OCI-LY7 (cell line): ENCODE measurements at regions not wholly inside any gene's neighbourhood (a gene's known extent, or its start where the extent isn't known, plus 50 kb on each side); places are given as distances from the start of the nearest gene placed in this dataset.

Experiments
- BruUV-seq: library from RNA; stranded (reverse); fragments of 400-500 nt; replicated peaks from 2 replicates; lab custom pipeline; 2021; lab: Mats Ljungman, UMichigan
- CTCF ChIA-PET: fragments of 300-600 bp; sonication (Branson Sonifier 250); formaldehyde crosslinking; loops from one replicate; lab custom pipeline; 2022; ENCODE audit warnings: antibody characterized with exemption; ENCODE audit not compliant: unreplicated experiment; lab: Charles Lee
- POLR2A ChIA-PET: fragments of 300-600 bp; sonication (Branson Sonifier 250); formaldehyde crosslinking; loops from one replicate; lab custom pipeline; 2022; ENCODE audit warnings: antibody characterized with exemption; lab: Charles Lee
- DNase-seq: peaks from one replicate; pipeline ENCODE4 v3.0.0-alpha.2; 2015; ENCODE audit warnings: low spot score
- H2AFZ ChIP-seq: fragments of 200-600 bp; sonication (generic), shearing (Covaris generic); 2 replicates; pipeline ENCODE4 v1.6.1; 2014; ENCODE audit warnings: mild to moderate bottlenecking, antibody characterized with exemption, low read length, moderate library complexity
- H3K27ac ChIP-seq: fragments of 200-600 bp; sonication (generic); 2 replicates; pipeline ENCODE4 v1.5.1; 2014; ENCODE audit warnings: mixed run types, low read depth, mild to moderate bottlenecking, moderate library complexity, low read length, inconsistent platforms; ENCODE audit not compliant: poor library complexity, severe bottlenecking
- H3K36me3 ChIP-seq: fragments of 200-600 bp; sonication (generic); 2 replicates; pipeline ENCODE4 v1.6.1; 2014; ENCODE audit warnings: mild to moderate bottlenecking, antibody characterized with exemption, low read length, moderate library complexity, mixed read lengths; ENCODE audit not compliant: insufficient read depth
- H3K4me1 ChIP-seq: fragments of 200-600 bp; sonication (generic); 2 replicates; pipeline ENCODE4 v1.5.1; 2014; ENCODE audit warnings: mild to moderate bottlenecking, low read length; ENCODE audit not compliant: insufficient read depth, poor library complexity, severe bottlenecking
- H3K4me2 ChIP-seq: fragments of 200-600 bp; sonication (generic); 2 replicates; pipeline ENCODE4 v1.6.1; 2014; ENCODE audit warnings: mild to moderate bottlenecking, low read length
- H3K4me3 ChIP-seq: fragments of 200-600 bp; sonication (generic); 2 replicates; pipeline ENCODE4 v1.5.1; 2014; ENCODE audit warnings: mild to moderate bottlenecking, low read depth, low read length; ENCODE audit not compliant: poor library complexity, severe bottlenecking
- H3K79me2 ChIP-seq: fragments of 200-600 bp; sonication (generic); 2 replicates; pipeline ENCODE4 v1.6.1; 2016; ENCODE audit warnings: low read depth, mild to moderate bottlenecking, low read length, moderate library complexity, mixed read lengths; ENCODE audit not compliant: insufficient read depth
- H3K9me2 ChIP-seq: fragments of 200-600 bp; sonication (generic); 2 replicates; pipeline ENCODE4 v1.6.1; 2016; ENCODE audit warnings: mild to moderate bottlenecking, low read length, mixed read lengths; ENCODE audit not compliant: insufficient read depth
- H3K9me3 ChIP-seq: fragments of 200-600 bp; sonication (generic); 2 replicates; pipeline ENCODE4 v1.6.1; 2014; ENCODE audit warnings: mild to moderate bottlenecking, mixed run types, low read length, mixed read lengths
- H4K20me1 ChIP-seq: fragments of 200-600 bp; sonication (generic); 2 replicates; pipeline ENCODE4 v1.6.1; 2014; ENCODE audit warnings: mild to moderate bottlenecking, antibody characterized with exemption, low read length, moderate library complexity, mixed read lengths; ENCODE audit not compliant: insufficient read depth
- CTCF ChIP-seq: fragments of 200-600 bp; sonication (generic); conservative IDR thresholded peaks from 2 replicates; pipeline ENCODE4 v1.5.1; 2014; ENCODE audit warnings: mild to moderate bottlenecking, antibody characterized with exemption, low read length, moderate library complexity, mixed read lengths
- EZH2phosphoT487 ChIP-seq: fragments of 200-600 bp; sonication (generic); IDR thresholded peaks from 2 replicates; pipeline ENCODE4 v1.6.1; 2018; ENCODE audit warnings: low read depth, borderline replicate concordance, mild to moderate bottlenecking, mixed run types, antibody characterized with exemption, low read length, moderate library complexity, mixed read lengths
- intact Hi-C: fragments of 100-400 bp; cut with micrococcal nuclease; formaldehyde crosslinking; loops from one replicate; pipeline ENCODE4 v1.10.0; 2022; ENCODE audit not compliant: unreplicated experiment

GRCh38 chrX:16526003-16526402 is 124.0 kb upstream of the S100G start:
- ChIA-PET CTCF (no interaction called here), POLR2A (no interaction called here)
- Histone ChIP-seq H3K4me1 (no peaks in the 10 kb centered on the region), H3K9me3 (no peaks in the 10 kb centered on the region), H3K4me2 (no peak overlapping the region), H3K4me3 (no peak overlapping the region), H2AFZ (no peak overlapping the region), H3K27ac (no peak overlapping the region), H3K79me2 (no peaks in the 10 kb centered on the region), H3K36me3 (no peaks in the 10 kb centered on the region), H3K9me2 (no peaks in the 10 kb centered on the region), H4K20me1 (no peaks in the 10 kb centered on the region)
- no peak for TF ChIP-seq CTCF
- no peak for TF ChIP-seq EZH2phosphoT487
- DNase-seq = no peak
- intact Hi-C loops = no loop called here
- no TSS peak for BruUV-seq

GRCh38 chrX:16528620-16529019 is 121.3 kb upstream of the S100G start:
- Histone ChIP-seq H3K79me2 (no peaks in the 10 kb centered on the region), H3K4me1 (no peaks in the 10 kb centered on the region), H3K9me2 (no peaks in the 10 kb centered on the region), H3K27ac (no peak overlapping the region), H2AFZ (no peak overlapping the region), H3K4me3 (no peak overlapping the region), H4K20me1 (no peaks in the 10 kb centered on the region), H3K4me2 (no peak overlapping the region), H3K9me3 (no peaks in the 10 kb centered on the region), H3K36me3 (no peaks in the 10 kb centered on the region)
- DNase-seq = no peak
- ChIA-PET POLR2A (no interaction called here), CTCF (no interaction called here)
- intact Hi-C loops = no loop called here
- BruUV-seq = no TSS peak
- TF ChIP-seq CTCF = no peak
- no peak for TF ChIP-seq EZH2phosphoT487
